Stimulated activated CD4-positive, alpha-beta T cell treated with anti-CD3 and anti-CD28 coated beads, TNF-alpha, amount 100 ng/mL, for 4 hours (primary cell): ENCODE measurements at regions not wholly inside any gene's neighbourhood (a gene's known extent, or its start where the extent isn't known, plus 50 kb on each side); places are given as distances from the start of the nearest gene placed in this dataset.

ENCODE experiments used
- DNase-seq, 3 experiments: peaks; one replicate each; pipeline ENCODE4 v3.0.0-alpha.2; 2020; ENCODE audit warnings: low read depth in 3 of 3

- no peak for DNase-seq
Measured at GRCh38 chr10:63744060-63744941, 223.1 kb downstream of the REEP3 start.

DNA sequence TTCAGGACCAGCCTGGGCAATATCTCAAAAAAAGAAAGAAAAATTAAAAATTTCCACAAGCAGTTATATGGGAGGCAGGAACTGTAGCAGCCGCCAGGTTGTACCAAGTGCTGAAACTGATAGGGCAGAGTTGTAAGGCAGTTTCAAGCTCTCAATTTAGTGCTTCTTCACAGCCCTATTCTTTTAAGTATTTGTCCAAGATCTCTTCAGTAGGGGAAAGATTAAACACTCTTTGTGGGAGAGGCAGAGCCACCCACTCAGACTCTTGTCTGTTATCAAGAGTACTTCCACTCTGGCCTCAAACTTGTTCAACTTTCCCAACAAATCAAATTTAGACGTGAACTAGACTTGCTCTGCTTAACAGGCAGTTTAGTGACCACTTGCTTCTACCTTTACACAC is 228.7 kb downstream of the REEP3 start:
- no peak for DNase-seq

DNA sequence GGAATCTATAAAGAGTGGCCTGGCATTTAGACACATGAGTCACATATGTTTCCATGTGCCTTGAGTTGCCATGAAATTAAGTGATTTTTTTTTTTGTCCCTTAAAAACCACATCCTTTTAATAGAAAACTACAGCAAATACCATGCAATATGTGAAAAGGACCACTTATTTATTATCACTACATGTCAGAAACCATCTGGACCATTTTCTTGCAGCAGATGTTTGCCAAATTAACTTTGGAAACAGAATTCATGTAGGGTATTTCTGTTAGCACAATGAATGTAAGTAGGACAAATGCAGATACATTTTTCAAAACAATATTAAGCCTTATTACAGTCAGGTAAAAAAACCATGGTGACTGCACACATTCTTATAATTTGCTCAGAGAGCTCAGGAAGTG is 230.6 kb downstream of the REEP3 start:
- DNase-seq, result no peak

DNA sequence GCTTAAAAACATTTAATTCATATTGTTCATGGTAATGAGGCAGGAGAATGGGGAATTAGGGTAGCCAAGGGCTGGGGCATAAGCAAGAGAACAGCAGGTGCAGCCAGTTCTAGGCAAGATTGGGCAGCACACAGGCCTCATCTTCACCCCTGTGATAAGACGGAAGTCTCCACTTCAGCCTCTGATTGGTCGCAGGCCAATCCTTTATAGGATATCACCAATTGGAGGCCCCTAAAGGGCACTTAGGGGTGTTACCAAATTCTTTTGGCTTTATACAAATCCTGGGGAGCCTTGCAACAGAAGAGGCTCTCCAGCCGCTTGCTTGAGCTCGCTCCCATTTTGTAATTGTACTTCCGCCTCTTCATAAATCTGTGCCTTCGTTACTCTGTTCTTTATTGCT is 231.1 kb downstream of the REEP3 start:
- no peak for DNase-seq

GRCh38 chr10:63753808-63754207 is 232.6 kb downstream of the REEP3 start:
- DNase-seq, result no peak

GRCh38 chr10:63755441-63755840 is 234.2 kb downstream of the REEP3 start:
- no peak for DNase-seq

DNA sequence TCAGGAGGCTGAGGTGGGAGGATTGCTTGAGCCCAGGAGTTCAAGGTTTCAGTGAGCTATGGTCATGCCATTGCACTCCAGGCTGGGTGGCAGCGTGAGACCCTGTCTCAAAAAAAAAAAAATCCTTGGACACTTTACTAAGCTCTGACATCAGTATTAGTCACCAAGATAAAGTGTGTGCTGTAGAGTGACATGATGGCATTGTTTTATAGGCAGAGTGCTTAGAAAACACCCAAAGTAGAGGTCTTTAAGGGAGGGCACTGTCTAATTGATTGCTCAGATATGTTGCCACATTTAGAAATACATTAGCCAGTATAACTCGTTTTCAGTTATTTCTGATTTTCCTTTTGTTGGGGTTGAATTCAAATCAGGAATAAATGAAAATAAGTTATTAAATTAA is 235.9 kb downstream of the REEP3 start:
- no peak for DNase-seq

GRCh38 chr10:63758080-63758479 is 236.9 kb downstream of the REEP3 start:
- no peak for DNase-seq

DNA sequence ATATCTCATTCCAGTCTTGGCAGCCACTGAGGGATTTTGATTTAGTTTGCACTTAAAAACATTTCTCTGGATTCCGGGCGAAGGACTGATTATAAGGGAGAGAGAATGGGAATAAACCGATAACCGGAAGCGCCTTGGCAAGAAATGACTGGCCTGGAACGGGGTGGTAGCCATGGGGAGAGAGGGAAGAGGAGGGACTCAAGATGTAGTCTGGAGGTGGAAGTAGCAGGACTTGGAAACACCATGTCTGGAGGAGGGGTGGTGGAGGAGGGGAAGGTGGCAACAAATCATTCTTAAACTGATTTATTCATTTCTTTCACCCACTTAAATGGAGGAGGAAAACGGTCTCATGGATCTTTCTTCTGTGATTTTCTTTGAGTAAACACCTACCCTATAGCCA is 238.1 kb downstream of the REEP3 start:
- no peak for DNase-seq

DNA sequence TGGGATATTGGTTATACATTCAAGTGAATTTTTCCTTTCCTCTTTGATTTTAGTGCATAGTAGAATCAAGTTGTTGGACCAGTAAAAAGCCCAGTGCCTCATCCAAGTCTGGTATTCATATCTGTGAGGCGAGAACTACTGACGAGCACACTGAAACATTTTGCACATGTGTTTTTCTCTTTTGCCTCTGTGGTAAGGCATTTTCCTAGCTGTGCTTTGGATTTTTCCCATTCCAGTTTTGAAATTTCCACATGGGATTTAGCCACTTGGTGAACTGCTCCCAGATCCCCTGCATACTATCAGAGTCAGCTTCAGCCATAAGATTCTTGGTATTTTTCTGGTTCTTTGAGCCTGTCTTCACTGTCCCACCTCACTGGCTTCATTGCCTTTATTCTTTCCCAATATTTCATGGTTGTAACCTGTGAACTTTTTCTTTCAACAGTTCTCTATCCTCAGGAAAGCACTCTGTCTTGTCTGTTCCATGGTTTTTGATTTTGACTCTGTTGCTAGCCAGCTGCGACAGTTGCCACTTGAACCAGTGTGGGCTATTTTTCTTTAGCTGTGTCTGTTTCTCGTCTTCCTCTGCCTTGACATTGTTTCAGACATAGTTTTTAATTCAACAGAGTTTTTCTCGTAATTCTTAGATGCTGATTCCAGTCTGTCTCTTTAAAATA is 239.0 kb downstream of the REEP3 start:
- DNase-seq, result no peak

DNA sequence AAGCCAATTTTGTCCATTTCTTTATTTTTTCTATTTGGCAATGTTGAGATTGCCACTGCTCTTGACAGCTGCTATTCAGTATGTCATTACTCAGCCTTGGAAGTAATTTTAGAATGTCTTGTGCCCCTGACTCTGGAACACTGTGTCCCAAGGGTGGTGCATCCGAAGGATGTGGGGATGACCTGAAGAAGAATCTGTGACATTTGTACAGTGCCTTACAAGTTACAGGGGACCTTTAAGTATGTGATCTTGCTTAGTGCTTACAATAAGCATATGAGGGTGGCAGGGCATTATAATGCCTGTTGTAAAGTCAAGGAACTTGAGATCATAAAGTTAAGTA is 239.5 kb downstream of the REEP3 start:
- DNase-seq, result no peak

GRCh38 chr10:63761243-63761642 is 240.0 kb downstream of the REEP3 start:
- no peak for DNase-seq

DNA sequence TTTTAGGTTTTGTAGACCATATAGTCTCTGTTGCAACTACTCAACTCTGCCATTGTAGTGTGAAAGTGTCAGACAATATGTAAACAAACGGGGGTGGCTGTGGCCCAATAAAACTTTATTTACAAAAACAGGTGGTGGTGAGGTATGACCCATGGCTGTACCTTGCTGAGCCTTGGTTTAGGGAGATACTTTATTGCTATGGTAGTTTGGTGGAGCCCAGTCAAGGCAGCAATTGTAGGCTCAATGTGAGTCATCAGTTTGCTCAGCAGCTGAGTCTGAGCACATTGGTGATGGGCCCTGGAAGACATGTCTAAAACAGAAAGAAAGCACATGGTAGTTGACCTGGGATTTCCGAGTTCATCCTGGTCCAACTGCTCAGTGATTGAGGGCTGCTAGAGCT is 242.5 kb downstream of the REEP3 start:
- DNase-seq, result no peak

GRCh38 chr10:63765126-63765525 is 243.9 kb downstream of the REEP3 start:
- no peak for DNase-seq

GRCh38 chr10:63766745-63767137 is 245.5 kb downstream of the REEP3 start:
- DNase-seq, result no peak

DNA sequence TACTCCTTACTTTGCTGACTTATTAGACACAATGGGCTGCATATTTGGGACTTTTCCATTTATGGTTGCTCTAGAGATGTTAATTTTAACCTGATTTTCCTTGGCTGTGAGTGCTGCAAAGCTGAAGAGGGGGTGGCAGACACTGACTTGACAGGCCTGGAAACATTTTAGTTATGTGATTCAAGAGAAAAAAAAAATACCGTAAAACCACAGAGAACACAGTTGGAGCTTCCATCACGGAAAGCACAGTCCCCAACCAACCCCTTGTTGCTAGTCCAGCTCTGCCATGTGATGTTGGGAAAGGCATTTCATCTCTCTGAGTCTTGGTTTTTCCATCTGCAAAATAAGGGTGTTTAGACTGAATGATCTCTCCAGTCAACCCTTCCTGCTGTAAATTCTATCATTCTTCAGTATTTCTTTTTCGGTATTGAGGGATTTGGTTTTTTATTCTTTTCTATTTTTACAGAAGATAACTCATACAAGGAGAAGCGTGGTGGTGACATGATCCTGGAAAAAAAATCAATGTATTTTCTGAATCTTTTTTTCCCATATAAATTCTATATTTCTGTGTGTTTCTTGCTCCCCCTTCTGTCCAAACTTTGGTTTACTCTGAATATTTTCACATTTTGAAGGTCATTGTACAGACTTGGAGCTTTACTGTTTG is 246.1 kb downstream of the REEP3 start:
- DNase-seq, result no peak

- DNase-seq, result no peak
Measured at GRCh38 chr10:63769367-63769766, 248.2 kb downstream of the REEP3 start.

- no peak for DNase-seq
Measured at GRCh38 chr10:63770523-63770922, 249.3 kb downstream of the REEP3 start.

- no peak for DNase-seq
Measured at GRCh38 chr10:63772491-63772890, 251.3 kb downstream of the REEP3 start.

- no peak for DNase-seq
Measured at GRCh38 chr10:63773106-63773505, 251.9 kb downstream of the REEP3 start.

GRCh38 chr10:63773962-63774361 is 252.8 kb downstream of the REEP3 start:
- DNase-seq, result no peak

- DNase-seq, result no peak
Measured at GRCh38 chr10:63780101-63780500, 258.9 kb downstream of the REEP3 start.

DNA sequence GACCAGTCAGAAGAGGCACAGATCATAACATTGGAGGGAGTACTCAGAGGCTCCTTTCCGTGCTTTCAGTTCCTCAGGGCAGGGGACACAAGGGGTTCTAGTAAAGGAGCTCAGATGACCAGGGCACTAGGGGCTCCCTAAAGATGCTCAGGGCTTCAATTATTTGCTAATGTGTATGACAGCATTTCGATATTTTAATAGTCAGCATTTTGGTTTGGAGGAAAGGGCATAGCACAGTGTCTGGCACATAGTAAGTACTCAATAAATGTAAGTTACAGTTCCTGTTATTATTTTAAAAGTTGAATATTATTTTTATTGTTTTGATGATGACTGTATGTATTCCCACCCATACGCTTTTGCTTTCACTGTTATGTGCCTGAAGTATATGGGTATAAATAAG is 260.0 kb downstream of the REEP3 start:
- no peak for DNase-seq
